ENCODE measurements at regions not wholly inside any gene's neighbourhood (a gene's known extent, or its start where the extent isn't known, plus 50 kb on each side); places are given as distances from the start of the nearest gene placed in this dataset.

GRCh38 chr2:16205631-16206030 is 265.3 kb downstream of the MYCN start:
- TF ChIP-seq CTCF (IDR thresholded peaks at IDR 0.05) = no peak
- TF ChIP-seq ZFX (IDR thresholded peaks at IDR 0.05; ENCODE audit: borderline replicate concordance) = no peak

All from 22Rv1 (cell line).